HK-2 (cell line): ENCODE measurements at regions not wholly inside any gene's neighbourhood (a gene's known extent, or its start where the extent isn't known, plus 50 kb on each side); places are given as distances from the start of the nearest gene placed in this dataset.
"Not testable (repeated sequence)": the region's sequence is repeated elsewhere in the genome, so short reads cannot be mapped to it uniquely, and the experiment has no call there.

Experiments used
- DNase-seq: peaks from one replicate; pipeline ENCODE4 v3.0.0-alpha.2; 2018; ENCODE audit not compliant: unreplicated experiment

GRCh38 chr4:158122501-158122900 lies 50.3 kb downstream of the GASK1B start:
- DNase-seq, result no peak

GRCh38 chr4:158121161-158121579 lies 51.7 kb downstream of the GASK1B start:
- DNase-seq, result no peak

GRCh38 chr4:158120645-158121151 lies 52.1 kb downstream of the GASK1B start:
- not testable (repeated sequence) for DNase-seq

DNA sequence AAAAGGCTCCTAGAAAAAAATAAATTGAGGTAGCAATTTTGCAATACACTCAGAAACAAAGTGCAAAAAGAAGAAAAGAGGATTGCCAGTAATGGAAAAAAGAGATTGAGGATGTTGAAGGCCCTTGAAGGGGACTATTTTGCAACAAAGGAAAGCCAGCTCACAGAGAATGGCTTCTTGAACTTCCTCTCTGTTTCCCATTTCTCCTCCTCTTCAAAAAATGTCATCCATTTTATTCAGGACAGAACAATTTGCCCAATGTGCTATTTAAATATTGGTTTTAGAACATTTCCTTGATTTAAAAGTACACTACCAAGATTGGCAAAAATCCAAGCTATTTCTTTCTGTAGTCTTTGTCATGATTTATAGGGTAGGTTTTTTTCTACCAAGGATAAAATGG lies 60.2 kb downstream of the GASK1B start:
- no peak for DNase-seq

DNA sequence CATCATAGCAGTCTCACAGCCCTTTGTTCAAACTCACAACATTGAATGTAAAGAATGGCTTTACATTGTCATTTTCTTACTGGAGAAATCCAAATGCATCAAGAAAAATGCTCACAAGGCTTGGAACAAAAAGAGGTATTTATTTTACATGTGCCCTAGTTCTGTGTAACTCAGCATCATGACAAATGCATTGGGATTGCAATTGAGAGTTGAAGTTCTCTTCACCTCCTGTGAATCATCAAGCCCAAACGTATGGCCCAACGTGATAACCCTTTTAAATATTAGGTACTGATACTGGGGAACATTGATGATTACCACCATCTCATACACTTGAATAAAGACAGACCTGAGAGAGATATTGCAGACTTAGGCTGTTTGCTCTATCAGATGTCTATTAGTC lies 61.6 kb downstream of the GASK1B start:
- DNase-seq, result no peak

GRCh38 chr4:158102904-158103303 lies 69.9 kb downstream of the GASK1B start:
- no peak for DNase-seq

DNA sequence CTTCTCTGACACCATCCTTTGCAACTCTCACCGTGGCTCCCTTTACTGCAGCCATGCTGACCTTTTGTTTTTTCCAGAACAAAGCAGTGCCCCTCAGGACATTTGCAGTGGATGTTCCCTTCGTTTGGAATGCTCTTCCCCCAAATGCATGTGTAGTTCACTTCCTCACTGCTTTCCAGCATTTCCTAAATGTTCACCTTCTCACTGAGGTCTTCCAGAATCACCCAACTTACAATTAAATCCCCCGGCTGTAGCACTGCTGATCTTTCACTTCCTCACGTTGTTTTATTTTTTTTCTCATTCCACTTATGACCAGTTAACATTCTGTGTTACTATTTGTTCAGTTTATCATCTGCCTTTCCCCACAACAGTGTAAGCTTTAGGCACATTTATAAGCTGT lies 73.1 kb downstream of the GASK1B start:
- no peak for DNase-seq

DNA sequence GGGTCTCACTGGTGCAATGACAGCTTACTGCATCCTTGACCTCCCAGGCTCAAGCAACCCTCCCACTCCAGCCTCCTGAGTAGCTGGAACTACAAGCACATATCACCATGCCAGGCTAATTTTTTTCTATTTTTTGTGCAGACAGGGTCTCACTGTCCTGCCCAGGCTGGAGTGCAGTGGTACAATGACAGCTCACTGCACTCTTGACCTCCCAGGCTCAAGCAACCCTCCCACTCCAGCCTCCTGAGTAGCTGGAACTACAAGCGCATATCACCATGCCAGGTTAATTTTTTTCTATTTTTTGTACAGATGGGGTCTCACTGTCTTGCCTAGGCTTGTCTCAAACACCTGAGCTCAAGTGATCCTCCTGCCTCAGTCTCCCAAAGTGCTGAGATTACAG lies 74.0 kb downstream of the GASK1B start:
- DNase-seq, result no peak

DNA sequence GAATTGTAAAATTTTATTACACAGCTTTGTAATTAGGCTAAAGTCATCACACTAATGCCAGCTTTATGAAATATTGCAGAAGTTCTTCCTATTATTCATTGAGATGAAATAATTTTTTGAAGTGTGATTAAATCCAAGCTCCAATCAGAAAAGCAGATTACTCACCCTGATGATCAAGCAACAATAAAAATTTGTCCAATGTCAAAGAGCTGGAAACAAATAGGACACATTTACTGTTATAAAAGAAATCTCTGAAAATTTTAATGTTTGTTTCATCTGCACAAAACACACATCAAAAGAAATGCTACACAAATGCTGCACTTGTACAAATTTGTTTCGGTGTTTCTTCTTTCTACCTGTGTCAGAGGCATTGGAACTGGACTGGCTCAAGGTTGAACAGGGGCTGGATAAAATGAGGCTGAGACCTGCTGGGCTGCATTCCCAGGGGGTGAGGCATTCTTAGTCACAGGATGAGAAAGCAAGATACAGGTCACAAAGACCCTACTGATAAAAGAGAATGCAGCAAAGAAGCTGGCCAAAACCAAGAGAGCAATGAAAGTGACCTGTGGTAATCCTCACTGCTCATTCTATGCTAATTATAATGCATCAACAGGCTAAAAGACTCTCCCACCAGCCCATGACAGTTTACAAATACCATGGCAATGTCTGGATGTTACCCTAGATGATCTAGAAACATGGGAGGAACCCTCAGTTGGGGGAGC lies 78.3 kb downstream of the GASK1B start:
- DNase-seq, result peak; percentile 42

GRCh38 chr4:158090323-158090722 lies 82.5 kb downstream of the GASK1B start:
- no peak for DNase-seq

GRCh38 chr4:158089897-158090296 lies 82.9 kb downstream of the GASK1B start:
- not testable (repeated sequence) for DNase-seq

GRCh38 chr4:158080354-158080753 lies 92.5 kb downstream of the GASK1B start:
- no peak for DNase-seq

GRCh38 chr4:158079661-158080060 lies 93.2 kb downstream of the GASK1B start:
- DNase-seq, result no peak

GRCh38 chr4:158077835-158078234 lies 95.0 kb downstream of the GASK1B start:
- DNase-seq, result no peak

GRCh38 chr4:158074851-158075250 lies 98.0 kb downstream of the GASK1B start:
- DNase-seq, result no peak

DNA sequence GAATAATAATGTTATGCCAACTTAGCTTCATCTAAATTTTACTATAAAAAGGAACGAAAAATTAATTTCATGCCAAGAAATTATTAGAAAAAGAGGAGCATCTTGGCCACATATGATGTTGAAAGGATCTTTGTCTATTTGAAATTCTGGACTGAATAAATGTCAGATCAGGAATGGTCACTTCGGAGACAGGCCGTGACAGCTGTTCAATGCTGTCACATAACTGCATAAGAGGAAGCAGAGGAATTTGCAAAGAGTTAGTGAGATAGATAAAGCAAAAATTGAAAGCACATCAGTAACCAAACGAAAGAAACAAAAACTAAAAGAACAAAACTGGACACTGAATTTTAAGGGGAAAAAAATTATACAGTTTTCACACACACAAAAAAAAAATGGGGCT lies 100.9 kb downstream of the GASK1B start:
- DNase-seq, result no peak

DNA sequence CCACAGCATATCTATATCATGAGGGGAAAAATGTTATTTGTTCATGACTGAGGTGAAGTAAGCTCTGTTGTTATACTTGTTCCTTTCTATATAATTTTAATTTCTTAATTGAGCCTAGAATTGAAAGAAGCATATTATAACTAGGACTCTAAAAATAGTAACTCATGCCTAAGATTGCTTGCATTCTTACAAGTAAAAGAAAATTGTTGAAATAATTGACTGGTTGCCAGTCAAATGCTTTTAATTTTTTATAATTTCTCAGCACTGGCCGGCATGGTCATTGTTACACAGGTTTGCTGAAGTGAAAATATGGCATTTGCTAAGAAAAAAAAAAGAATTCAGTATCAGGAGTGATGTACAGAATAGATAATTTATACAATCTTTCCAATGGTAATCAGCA lies 104.8 kb downstream of the GASK1B start:
- no peak for DNase-seq

DNA sequence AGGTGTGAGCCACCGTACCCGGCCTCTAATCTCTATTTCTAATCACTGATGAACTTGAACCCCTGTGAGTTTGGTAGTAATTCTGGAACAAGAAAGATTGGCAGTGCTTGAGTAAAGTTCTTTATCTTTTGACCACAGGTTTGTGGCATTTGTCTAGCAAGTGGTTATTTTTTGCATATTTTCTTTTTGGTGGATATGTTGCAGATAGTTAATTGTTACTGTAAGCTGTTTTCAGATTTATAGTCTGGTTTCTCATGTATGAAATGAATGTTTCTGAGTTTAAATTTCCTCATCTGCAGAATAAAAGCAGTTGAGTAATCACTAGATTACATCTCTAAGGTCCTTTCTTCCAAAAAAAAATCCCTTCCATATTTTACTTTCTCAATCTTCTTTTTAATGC lies 105.2 kb downstream of the GASK1B start:
- DNase-seq, result no peak

DNA sequence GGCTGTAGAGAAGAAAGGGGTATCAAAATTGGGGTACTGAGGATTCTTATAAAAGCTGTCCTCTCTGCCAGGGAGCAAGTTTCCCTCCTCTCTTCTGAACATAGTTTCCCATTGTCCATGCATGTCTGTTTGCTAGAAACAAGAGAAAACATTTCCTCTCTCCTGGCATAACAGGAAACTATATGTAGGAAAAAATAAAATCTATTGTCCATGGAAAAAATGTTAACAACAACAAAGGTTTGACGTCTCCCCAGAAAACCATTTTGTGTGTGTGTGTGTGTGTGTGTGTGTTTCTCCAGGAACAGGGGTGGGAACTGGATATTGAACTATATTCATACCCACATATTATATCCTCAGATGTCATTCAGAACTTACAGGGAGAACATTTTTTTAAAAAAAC lies 107.2 kb downstream of the GASK1B start:
- no peak for DNase-seq

DNA sequence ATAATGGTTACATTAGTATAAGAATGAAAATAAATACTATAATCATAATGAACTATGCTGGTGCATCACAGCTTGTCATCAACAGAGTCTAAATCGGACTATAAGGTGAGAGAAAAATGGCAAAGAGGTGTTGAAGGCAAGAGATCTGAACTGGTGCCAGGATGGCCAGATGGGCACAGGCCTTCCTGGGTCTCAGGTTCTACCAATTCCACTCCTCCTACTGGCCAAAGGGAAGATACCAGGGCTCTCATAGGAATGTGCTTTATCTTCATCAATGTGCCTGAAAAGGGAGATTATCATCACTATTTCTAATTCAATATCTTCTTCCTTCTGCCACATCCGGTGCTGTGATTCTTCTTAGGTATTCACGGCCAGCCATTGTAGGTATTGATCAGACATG lies 107.6 kb downstream of the GASK1B start:
- DNase-seq, result no peak

DNA sequence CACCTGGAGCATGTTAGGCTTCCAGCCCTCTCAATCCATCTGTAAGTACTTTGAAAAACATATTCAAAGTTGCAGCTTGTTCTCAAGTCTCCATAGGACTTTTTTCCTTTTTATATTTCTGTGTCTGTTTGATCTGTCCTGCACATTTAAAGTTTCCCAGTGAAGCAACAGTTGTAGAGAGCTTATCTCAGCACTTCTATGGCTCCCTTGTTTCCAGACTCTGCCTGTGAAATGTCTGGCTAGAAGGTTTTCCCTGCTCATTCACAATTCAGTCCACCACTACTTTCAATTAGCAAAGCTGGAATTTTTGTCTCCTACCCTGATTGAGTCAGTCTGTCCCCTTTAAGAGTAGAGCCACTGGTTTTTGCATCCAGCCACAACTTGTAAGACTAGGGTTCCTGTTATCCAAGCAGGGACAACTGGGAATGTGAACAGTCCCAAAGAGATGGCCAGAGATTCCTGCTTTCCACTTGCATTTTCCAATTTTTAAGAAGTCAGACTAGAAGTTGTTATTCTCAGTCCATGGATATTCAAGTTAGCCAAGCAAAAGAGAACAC lies 116.1 kb downstream of the GASK1B start:
- no peak for DNase-seq

DNA sequence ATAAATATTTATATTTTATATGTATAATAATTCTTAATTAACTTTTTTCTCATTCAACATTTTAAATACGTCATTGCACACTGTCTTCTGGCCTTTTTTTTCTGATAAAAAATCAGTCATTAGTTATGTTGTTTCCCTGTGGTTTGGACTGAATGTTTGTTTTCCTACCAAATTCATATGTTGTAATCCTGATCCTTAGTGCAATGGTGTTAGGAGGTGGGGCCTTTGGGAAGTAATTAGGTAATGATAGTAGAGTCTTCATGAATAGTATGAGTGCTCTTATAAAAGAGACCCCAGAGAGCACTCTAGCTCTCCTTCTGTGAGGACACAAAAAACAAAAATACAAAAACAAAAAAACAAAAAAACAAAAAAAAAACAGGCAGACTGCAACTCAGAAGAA lies 117.2 kb downstream of the GASK1B start:
- DNase-seq, result no peak

GRCh38 chr4:158053801-158054200 lies 119.0 kb downstream of the GASK1B start:
- DNase-seq, result no peak

- DNase-seq, result no peak
Observed at GRCh38 chr4:158053086-158053485, 119.7 kb downstream of the GASK1B start.
